Activated gamma-delta T cell (primary cell): ENCODE measurements at regions not wholly inside any gene's neighbourhood (a gene's known extent, or its start where the extent isn't known, plus 50 kb on each side); places are given as distances from the start of the nearest gene placed in this dataset.
"Not testable (repeated sequence)": the region's sequence is repeated elsewhere in the genome, so short reads cannot be mapped to it uniquely, and the experiment has no call there.

Source experiments
- DNase-seq: peaks from one replicate; lab custom pipeline; 2025; lab: John Stamatoyannopoulos, UW

- no peak for DNase-seq
Observed at GRCh38 chr7:118418433-118418832, 193.9 kb downstream of the ANKRD7 start.

- no peak for DNase-seq
Observed at GRCh38 chr7:118420888-118421287, 196.4 kb downstream of the ANKRD7 start.

DNA sequence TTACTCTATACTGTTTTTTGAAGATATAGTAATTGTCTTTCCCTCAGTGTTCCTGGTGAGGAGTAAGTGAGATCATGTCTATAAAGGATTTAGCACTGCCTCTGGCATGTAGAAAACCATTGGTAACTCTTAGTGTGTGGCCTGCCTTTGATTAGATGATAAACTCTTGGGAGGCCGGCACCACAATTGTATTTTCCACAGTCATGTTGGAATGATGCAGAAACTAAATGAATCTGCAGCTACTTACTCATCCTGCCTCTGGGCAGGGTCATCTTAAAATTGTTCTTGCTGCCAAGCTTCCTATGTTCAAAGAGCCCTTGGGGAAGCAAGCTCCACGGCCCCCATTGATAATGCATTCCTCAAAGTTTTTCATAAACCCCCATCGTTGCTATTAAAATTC is 204.6 kb downstream of the ANKRD7 start:
- no peak for DNase-seq

GRCh38 chr7:118436663-118437062 is 212.2 kb downstream of the ANKRD7 start:
- DNase-seq: no peak

- DNase-seq: not testable (repeated sequence)
Observed at GRCh38 chr7:118449030-118449429, 224.5 kb downstream of the ANKRD7 start.

DNA sequence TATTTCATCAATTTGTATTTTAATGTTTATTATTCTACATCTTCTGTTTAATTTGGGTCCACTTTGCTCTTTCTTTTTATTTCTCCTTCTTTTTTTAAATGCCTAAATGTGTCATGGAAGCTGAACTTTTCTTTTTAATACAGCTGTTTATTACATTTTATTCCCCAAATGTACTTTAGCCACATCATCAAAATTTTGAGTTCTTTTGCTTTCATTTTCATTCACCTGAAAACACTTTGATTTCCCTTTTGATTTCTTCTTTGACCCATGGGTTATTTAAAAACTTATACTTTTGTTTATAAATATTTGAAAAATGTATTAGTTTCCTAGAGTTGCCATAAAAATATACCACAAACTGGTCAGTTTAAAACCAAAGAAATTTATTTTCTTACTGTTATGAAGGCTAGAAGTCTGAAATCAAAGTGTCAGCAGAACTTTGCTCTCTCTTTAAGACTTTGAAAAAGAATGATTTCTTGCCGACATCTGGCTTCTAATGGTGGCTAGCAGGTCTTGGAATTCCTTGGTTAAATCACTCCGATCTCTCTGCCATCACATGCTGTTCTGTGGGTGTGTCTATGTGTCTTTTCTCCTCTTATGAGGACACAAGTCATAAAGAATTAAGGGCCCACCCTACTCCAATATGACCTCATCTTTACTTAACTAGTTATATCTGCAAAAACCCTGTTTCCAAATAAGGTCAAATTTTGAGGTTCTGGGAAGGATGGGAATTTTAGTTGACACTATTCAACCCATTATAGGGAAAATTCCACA is 225.5 kb downstream of the ANKRD7 start:
- DNase-seq: no peak

- no peak for DNase-seq
Observed at GRCh38 chr7:118452128-118452527, 227.6 kb downstream of the ANKRD7 start.

- DNase-seq: no peak
Observed at GRCh38 chr7:118467381-118467780, 242.9 kb downstream of the ANKRD7 start.

DNA sequence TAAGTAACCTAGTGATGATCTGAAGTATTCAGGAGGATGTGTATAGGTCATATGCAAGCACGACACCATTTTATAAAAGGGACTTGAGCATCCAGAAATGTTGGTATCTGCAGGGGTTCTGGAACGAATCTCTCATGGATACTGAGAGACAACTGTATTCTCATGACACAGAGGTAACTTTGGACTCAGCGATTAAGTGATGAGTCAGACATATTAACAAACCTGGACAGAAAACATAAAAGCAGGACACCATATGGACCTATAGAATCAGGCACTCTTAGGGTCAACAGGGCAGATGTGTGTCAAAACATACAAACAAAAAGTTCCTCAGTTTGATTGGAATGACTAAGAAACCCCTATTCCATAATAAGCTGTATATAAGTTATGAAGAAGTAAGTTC is 248.1 kb downstream of the ANKRD7 start:
- no peak for DNase-seq

- no peak for DNase-seq
Observed at GRCh38 chr7:118473271-118473670, 248.8 kb downstream of the ANKRD7 start.

GRCh38 chr7:118476036-118476435 is 251.5 kb downstream of the ANKRD7 start:
- no peak for DNase-seq

DNA sequence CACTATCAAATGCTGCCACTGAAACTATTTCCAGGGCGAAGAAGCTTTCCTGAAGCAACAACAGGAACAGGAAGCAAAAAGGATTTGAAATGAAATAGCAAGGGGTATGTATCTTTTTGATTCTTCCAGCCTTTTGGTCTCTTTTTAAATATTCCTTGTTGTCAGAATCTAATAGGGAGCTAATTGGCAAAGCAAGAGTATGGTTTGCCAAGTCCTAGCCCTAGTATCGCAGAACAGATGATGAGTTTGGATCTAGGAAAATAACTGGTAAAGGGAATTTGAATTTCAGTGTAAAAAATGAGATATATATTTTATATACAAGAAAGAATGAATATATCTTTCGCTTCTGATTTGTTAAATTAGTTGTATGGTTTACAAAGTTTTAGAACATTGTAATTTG is 252.5 kb downstream of the ANKRD7 start:
- DNase-seq: no peak

DNA sequence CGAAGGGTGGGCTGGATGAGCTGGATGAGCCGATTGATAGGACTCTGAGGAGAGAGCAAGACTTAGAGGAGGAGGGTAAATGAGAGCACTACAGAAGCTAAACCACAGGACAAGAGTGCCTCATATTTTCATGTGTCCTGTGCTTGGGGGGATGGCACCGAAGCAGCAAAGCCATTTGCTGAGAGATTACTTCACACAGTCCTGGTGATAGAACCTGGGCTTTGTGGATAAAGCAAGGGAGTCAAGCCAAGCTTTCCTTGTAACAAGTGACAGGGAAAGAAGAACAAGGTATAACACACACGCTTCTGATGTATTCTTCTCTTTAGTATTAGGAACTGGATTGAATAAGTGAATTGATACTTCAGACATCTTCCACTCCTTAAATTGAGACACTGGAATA is 253.7 kb downstream of the ANKRD7 start:
- DNase-seq: no peak

- no peak for DNase-seq
Observed at GRCh38 chr7:118478931-118479330, 254.4 kb downstream of the ANKRD7 start.

- no peak for DNase-seq
Observed at GRCh38 chr7:118492466-118492865, 268.0 kb downstream of the ANKRD7 start.

DNA sequence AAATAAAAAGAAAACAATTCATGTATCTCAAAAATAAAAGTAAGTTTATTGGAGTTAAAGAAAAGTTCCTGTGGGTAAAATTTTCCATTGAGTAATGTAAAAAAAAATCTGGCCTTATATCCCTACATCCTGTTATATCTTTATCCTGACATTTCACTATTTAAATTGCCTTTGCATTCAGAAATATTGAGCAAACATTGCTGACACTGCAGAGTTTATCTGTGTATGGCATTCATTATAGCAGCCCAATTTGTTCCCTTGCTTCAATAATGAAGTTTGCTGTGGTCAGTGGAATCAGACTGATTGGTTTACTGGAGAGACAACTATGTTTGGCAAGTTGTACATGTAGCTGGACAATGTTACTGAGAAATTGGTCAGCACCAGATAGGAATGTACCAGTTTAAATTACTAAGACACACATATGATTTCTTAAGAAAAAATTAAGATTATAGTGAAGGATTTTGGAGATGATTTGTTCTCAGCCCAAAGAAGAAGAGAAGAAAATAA is 271.7 kb downstream of the ANKRD7 start:
- DNase-seq: no peak

- no peak for DNase-seq
Observed at GRCh38 chr7:118502235-118502634, 277.7 kb downstream of the ANKRD7 start.

GRCh38 chr7:118511146-118511545 is 286.6 kb downstream of the ANKRD7 start:
- no peak for DNase-seq

DNA sequence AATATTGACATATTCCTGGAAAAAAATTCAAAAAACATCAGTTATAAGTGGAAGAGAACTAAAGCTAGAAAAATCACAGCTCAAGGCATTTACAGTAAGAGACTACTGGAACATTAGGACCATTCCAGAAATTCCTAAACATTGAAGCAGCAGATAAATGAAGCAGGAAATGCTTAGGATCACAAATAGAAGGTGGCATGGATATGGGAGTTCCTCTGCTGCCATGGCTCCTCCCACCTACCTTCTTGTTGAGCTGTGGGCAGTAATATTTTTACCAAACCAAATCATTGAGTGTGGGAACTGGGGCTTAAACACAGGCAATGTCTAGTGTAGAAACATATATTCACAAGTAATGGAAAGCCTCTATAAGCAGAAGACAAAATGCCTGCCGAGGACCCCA is 292.8 kb downstream of the ANKRD7 start:
- no peak for DNase-seq

DNA sequence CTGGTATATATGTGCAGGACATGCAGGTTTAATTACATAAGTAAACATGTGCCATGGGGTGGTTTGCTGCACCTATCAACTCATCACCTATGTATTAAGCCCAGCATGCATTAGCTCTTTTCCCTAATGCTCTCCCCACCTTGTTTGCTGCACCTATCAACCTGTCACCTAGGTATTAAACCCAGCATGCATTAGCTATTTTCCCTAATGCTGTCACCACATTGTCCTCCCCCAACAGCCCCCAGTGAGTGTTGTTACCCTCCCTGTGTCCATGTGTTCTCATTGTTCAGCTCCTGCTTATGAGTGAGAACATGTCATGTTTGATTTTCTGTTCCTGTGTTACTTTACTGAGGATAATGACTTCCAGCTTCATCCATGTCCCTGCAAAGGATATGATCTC is 300.5 kb downstream of the ANKRD7 start:
- DNase-seq: no peak

DNA sequence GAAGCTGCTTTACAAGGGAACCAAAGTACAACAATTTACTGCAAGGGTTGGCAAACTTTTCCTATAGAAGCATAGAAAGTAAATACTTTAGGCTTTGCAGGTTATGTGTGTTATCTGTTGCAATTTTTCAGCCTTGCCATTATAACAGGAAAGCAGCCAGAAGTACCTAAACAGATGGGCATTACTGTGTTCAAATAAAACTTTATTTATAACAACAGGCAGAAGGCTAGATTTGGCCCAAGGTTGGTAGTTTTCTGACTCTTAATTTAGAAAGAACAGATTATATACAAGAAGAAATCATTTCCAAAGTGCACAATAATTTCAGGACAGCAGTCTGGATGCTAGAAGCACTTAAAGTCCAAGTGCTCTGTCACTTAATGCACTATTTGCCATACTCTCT is 307.1 kb downstream of the ANKRD7 start:
- DNase-seq: no peak

- DNase-seq: no peak
Observed at GRCh38 chr7:118559207-118559606, 334.7 kb downstream of the ANKRD7 start.

GRCh38 chr7:118563311-118563710 is 338.8 kb downstream of the ANKRD7 start:
- no peak for DNase-seq

DNA sequence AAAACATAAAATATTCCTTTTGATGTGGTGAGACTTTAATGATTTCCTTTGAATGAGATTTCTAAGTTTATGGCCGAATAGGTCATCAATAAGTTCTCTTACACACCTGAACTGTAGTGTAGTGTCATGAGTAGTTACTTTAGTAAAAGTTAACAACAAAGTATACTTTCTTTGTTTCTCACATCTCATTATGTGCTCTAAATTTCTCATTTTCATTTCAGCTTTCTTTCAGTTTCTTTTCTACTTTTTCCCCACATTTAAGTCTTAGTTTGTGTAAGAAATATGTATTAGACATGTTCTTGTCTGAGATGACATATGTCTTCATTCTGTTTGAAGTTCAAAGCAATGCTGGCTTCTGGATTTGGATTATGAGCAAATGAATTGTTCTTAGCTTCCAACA is 348.1 kb downstream of the ANKRD7 start:
- no peak for DNase-seq
